ENCODE measurements at regions not wholly inside any gene's neighbourhood (a gene's known extent, or its start where the extent isn't known, plus 50 kb on each side); places are given as distances from the start of the nearest gene placed in this dataset.

- no peaks in the 10 kb centered on the region for H4K20me1 ChIP-seq (ENCODE audit: insufficient read depth, low read length)
- Mint-ChIP-seq H3K9me3 (peaks cover 0 to 4% (median 3%) of the 10 kb centered on the region in 7 donors), H3K4me3 (no peak overlapping the region), H3K27me3 (ENCODE audit: low read depth in 3 of 3) (peaks cover 0 to 1% (median 0%) of the 10 kb centered on the region in 3 donors), H3K4me1 (no peaks in the 10 kb centered on the region), H3K36me3 (no peaks in the 10 kb centered on the region), H3K27ac (peak overlapping the region in 1 of 7 donors; percentile 42)
- no peaks in the 10 kb centered on the region for H3K27me3 ChIP-seq (ENCODE audit: control insufficient read depth in 2 of 2, insufficient read depth in 2 of 2, low read length in 2 of 2)
- H3K79me2 ChIP-seq (ENCODE audit: insufficient read depth, low read length) = no peaks in the 10 kb centered on the region
- intact Hi-C loops (cut with micrococcal nuclease) = no loop called here
- H3K9ac ChIP-seq (ENCODE audit: insufficient read depth, low read length, poor library complexity, severe bottlenecking) = no peak overlapping the region
- DNase-seq = no peak
- no peak overlapping the region for H2AFZ ChIP-seq (ENCODE audit: insufficient read depth, low read depth, low read length, poor library complexity, severe bottlenecking)
- no CpG with 5 or more reads among the region's 4 CpGs for WGBS (ENCODE audit: insufficient coverage)
- H3K4me3 ChIP-seq (replicated peaks in 1 of 3; ENCODE audit: low read depth in 2 of 3, low read length in 3 of 3) = no peak overlapping the region
- no peak overlapping the region for H3K4me2 ChIP-seq (replicated peaks; ENCODE audit: extremely low read depth, low read length, poor library complexity, severe bottlenecking)
- H3K27ac ChIP-seq (ENCODE audit: low read depth in 1 of 2, low read length in 2 of 2) = no peak overlapping the region
- no peaks in the 10 kb centered on the region for H3K36me3 ChIP-seq (replicated peaks in 1 of 2; ENCODE audit: control insufficient read depth in 1 of 2, insufficient read depth in 2 of 2, low read length in 2 of 2)
- peaks cover 0 to 2% of the 10 kb centered on the region in 2 donors for H3K9me3 ChIP-seq (replicated peaks in 1 of 2; ENCODE audit: control insufficient read depth in 1 of 2, insufficient read depth in 1 of 2, low read length in 2 of 2)
- no peaks in the 10 kb centered on the region for H3K4me1 ChIP-seq (ENCODE audit: control insufficient read depth in 1 of 2, insufficient read depth in 2 of 2, low read length in 2 of 2)
- no peak for TF ChIP-seq CTCF (IDR thresholded peaks at IDR 0.05)
Observed at GRCh38 chr6:147750413-147750812, 241.9 kb downstream of the SAMD5 start.

- Histone ChIP-seq H4K20me1 (ENCODE audit: insufficient read depth, low read length) (no peaks in the 10 kb centered on the region), H3K27ac (ENCODE audit: low read depth in 1 of 2, low read length in 2 of 2) (no peak overlapping the region), H3K9ac (ENCODE audit: insufficient read depth, low read length, poor library complexity, severe bottlenecking) (no peak overlapping the region), H3K79me2 (ENCODE audit: insufficient read depth, low read length) (no peaks in the 10 kb centered on the region), H3K36me3 (replicated peaks in 1 of 2; ENCODE audit: control insufficient read depth in 1 of 2, insufficient read depth in 2 of 2, low read length in 2 of 2) (no peaks in the 10 kb centered on the region), H3K4me2 (replicated peaks; ENCODE audit: extremely low read depth, low read length, poor library complexity, severe bottlenecking) (no peak overlapping the region), H3K4me1 (ENCODE audit: control insufficient read depth in 1 of 2, insufficient read depth in 2 of 2, low read length in 2 of 2) (no peaks in the 10 kb centered on the region), H2AFZ (ENCODE audit: insufficient read depth, low read depth, low read length, poor library complexity, severe bottlenecking) (no peak overlapping the region), H3K27me3 (ENCODE audit: control insufficient read depth in 2 of 2, insufficient read depth in 2 of 2, low read length in 2 of 2) (no peaks in the 10 kb centered on the region), H3K4me3 (replicated peaks in 1 of 3; ENCODE audit: low read depth in 2 of 3, low read length in 3 of 3) (no peak overlapping the region), H3K9me3 (replicated peaks in 1 of 2; ENCODE audit: control insufficient read depth in 1 of 2, insufficient read depth in 1 of 2, low read length in 2 of 2) (peaks cover 0 to 2% of the 10 kb centered on the region in 2 donors)
- intact Hi-C loops (cut with micrococcal nuclease) = no loop called here
- WGBS (ENCODE audit: insufficient coverage) = no CpG with 5 or more reads among the region's 6 CpGs
- peaks cover 0 to 4% (median 3%) of the 10 kb centered on the region in 7 donors for H3K9me3 Mint-ChIP-seq
- no peaks in the 10 kb centered on the region for H3K4me1 Mint-ChIP-seq
- H3K27me3 Mint-ChIP-seq (ENCODE audit: low read depth in 3 of 3) = peaks cover 0 to 1% (median 0%) of the 10 kb centered on the region in 3 donors
- no peak overlapping the region for H3K4me3 Mint-ChIP-seq
- no peaks in the 10 kb centered on the region for H3K36me3 Mint-ChIP-seq
- DNase-seq = no peak
- no peak overlapping the region for H3K27ac Mint-ChIP-seq
- no peak for TF ChIP-seq CTCF (IDR thresholded peaks at IDR 0.05)
Observed at GRCh38 chr6:147751232-147751631, 242.7 kb downstream of the SAMD5 start.
